ENCODE measurements at regions not wholly inside any gene's neighbourhood (a gene's known extent, or its start where the extent isn't known, plus 50 kb on each side); places are given as distances from the start of the nearest gene placed in this dataset.
"Not testable (repeated sequence)": the region's sequence is repeated elsewhere in the genome, so short reads cannot be mapped to it uniquely, and the experiment has no call there.

DNA sequence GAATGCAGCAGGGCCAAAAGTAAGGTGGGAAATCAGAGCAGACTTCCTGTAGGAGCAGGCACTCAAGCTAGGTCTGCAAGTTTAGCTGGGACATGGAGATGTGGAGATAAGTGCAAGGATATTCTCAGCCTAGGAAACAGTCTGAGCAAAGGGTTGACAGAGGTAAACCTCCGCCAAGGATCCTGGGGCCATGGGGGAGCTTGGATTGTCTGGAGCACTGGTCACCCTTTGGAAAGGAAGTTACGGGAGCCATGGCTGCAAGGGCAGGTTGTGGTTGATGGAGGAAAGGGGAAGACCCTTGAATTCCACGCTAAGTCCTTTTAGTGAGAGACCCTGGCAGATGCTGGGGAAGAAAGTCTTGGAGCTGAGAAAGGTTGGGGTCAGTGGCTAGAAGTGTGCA lies 150.9 kb downstream of the PTPRU start:
- no peak for DNase-seq (ENCODE audit: low read depth, low spot score)
- Histone ChIP-seq H3K27me3 (ENCODE audit: control insufficient read depth, extremely low read depth, insufficient read depth, low read length) (peaks cover 11% of the 10 kb centered on the region), H3K36me3 (ENCODE audit: control insufficient read depth in 2 of 2, extremely low read depth in 1 of 2, insufficient read depth in 2 of 2, low read length in 2 of 2) (no peaks in the 10 kb centered on the region), H3K9ac (ENCODE audit: control insufficient read depth, extremely low read depth, insufficient read depth, low read length) (no peak overlapping the region), H3K27ac (ENCODE audit: control insufficient read depth, insufficient read depth, low read length) (no peak overlapping the region), H2AFZ (ENCODE audit: control insufficient read depth, low read length) (no peak overlapping the region), H3K4me1 (ENCODE audit: control insufficient read depth, extremely low read depth, insufficient read depth, low read length) (peaks cover 10% of the 10 kb centered on the region), H3K4me2 (ENCODE audit: control insufficient read depth, extremely low read depth, insufficient read depth, low read depth, low read length) (no peak overlapping the region), H4K20me1 (ENCODE audit: control insufficient read depth, extremely low read depth, insufficient read depth, low read length) (no peaks in the 10 kb centered on the region), H3K4me3 (ENCODE audit: control insufficient read depth in 2 of 3, extremely low read depth in 1 of 3, insufficient read depth in 2 of 3, low read depth in 1 of 3, low read length in 3 of 3) (no peak overlapping the region), H3K9me1 (ENCODE audit: control insufficient read depth, extremely low read depth, insufficient read depth, low read length) (no peaks in the 10 kb centered on the region), H3K9me3 (ENCODE audit: control insufficient read depth, low read depth, low read length) (no peaks in the 10 kb centered on the region), H3K79me2 (ENCODE audit: control insufficient read depth, insufficient read depth, low read length) (no peaks in the 10 kb centered on the region)
- dilution Hi-C loops (cut with MboI; ENCODE audit: extremely low pct_ligation_motif_present, low sequenced_read_pairs): no loop called here
- no peak for TF ChIP-seq EZH2 (IDR thresholded peaks at IDR 0.05; ENCODE audit: low read length)
- TF ChIP-seq, protein P1, sequence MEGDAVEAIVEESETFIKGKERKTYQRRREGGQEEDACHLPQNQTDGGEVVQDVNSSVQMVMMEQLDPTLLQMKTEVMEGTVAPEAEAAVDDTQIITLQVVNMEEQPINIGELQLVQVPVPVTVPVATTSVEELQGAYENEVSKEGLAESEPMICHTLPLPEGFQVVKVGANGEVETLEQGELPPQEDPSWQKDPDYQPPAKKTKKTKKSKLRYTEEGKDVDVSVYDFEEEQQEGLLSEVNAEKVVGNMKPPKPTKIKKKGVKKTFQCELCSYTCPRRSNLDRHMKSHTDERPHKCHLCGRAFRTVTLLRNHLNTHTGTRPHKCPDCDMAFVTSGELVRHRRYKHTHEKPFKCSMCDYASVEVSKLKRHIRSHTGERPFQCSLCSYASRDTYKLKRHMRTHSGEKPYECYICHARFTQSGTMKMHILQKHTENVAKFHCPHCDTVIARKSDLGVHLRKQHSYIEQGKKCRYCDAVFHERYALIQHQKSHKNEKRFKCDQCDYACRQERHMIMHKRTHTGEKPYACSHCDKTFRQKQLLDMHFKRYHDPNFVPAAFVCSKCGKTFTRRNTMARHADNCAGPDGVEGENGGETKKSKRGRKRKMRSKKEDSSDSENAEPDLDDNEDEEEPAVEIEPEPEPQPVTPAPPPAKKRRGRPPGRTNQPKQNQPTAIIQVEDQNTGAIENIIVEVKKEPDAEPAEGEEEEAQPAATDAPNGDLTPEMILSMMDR (optimal IDR thresholded peaks at IDR 0.05 in 1 of 3, IDR thresholded peaks at IDR 0.05 in 1 of 3, conservative IDR thresholded peaks at IDR 0.05 in 1 of 3; ENCODE audit: extremely low read depth in 1 of 3, insufficient read depth in 2 of 3, low read length in 3 of 3): no peak
- FAIRE-seq: no peak

DNA sequence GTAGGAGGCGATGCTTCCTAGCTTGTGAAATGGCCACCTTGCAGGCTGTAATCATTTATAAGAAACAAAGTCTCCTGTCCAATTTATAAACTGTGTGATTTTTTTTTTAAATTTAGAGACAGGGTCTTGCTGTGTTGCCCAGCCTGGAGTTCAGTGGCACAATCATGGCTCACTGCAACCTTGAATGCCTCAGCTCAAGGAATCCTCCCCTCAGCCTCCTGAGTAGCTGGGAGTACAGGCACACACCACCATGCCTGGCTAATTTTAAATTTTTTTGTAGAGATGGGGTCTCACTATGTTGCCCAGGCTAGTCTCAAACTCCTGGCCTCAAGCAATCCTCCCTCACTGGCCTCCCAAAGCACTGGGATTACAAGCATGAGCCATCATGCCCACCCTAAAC lies 150.1 kb downstream of the PTPRU start:
- H3K9ac ChIP-seq (ENCODE audit: control insufficient read depth, extremely low read depth, insufficient read depth, low read length); H2AFZ ChIP-seq (ENCODE audit: control insufficient read depth, low read length); H3K9me1 ChIP-seq (ENCODE audit: control insufficient read depth, extremely low read depth, insufficient read depth, low read length); H3K36me3 ChIP-seq (ENCODE audit: control insufficient read depth in 2 of 2, extremely low read depth in 1 of 2, insufficient read depth in 2 of 2, low read length in 2 of 2); H3K4me3 ChIP-seq (ENCODE audit: control insufficient read depth in 2 of 3, extremely low read depth in 1 of 3, insufficient read depth in 2 of 3, low read depth in 1 of 3, low read length in 3 of 3); H3K79me2 ChIP-seq (ENCODE audit: control insufficient read depth, insufficient read depth, low read length); H3K9me3 ChIP-seq (ENCODE audit: control insufficient read depth, low read depth, low read length); H3K27ac ChIP-seq (ENCODE audit: control insufficient read depth, insufficient read depth, low read length); H4K20me1 ChIP-seq (ENCODE audit: control insufficient read depth, extremely low read depth, insufficient read depth, low read length); H3K4me1 ChIP-seq (ENCODE audit: control insufficient read depth, extremely low read depth, insufficient read depth, low read length); DNase-seq (ENCODE audit: low read depth, low spot score); dilution Hi-C loops (cut with MboI; ENCODE audit: extremely low pct_ligation_motif_present, low sequenced_read_pairs); FAIRE-seq; H3K4me2 ChIP-seq (ENCODE audit: control insufficient read depth, extremely low read depth, insufficient read depth, low read depth, low read length): not testable (repeated sequence)
- H3K27me3 ChIP-seq (ENCODE audit: control insufficient read depth, extremely low read depth, insufficient read depth, low read length): peaks cover 11% of the 10 kb centered on the region

DNA sequence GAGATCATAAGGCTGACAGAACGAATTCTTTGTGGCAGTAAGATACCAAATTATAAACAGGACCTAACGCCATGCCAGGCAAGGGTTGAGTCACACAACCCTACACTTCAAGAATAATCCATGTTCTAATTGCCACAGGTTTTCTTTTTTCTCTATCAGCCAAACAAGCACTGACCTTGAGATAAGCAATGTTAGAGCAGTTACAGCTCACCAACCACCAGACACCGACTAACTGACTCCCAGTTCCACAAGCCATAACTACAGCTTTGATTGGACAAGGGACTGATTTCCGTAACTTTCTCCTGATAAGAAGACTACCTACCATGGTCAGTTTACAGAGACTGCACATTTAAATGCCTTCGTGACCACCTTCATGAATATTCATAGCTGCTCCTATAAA lies 149.6 kb downstream of the PTPRU start:
- Histone ChIP-seq H3K9me1 (ENCODE audit: control insufficient read depth, extremely low read depth, insufficient read depth, low read length) (no peaks in the 10 kb centered on the region), H3K27ac (ENCODE audit: control insufficient read depth, insufficient read depth, low read length) (no peak overlapping the region), H3K9ac (ENCODE audit: control insufficient read depth, extremely low read depth, insufficient read depth, low read length) (no peak overlapping the region), H3K4me2 (ENCODE audit: control insufficient read depth, extremely low read depth, insufficient read depth, low read depth, low read length) (no peak overlapping the region), H3K79me2 (ENCODE audit: control insufficient read depth, insufficient read depth, low read length) (no peaks in the 10 kb centered on the region), H3K4me3 (ENCODE audit: control insufficient read depth in 2 of 3, extremely low read depth in 1 of 3, insufficient read depth in 2 of 3, low read depth in 1 of 3, low read length in 3 of 3) (no peak overlapping the region), H3K9me3 (ENCODE audit: control insufficient read depth, low read depth, low read length) (no peaks in the 10 kb centered on the region), H3K4me1 (ENCODE audit: control insufficient read depth, extremely low read depth, insufficient read depth, low read length) (peaks cover 10% of the 10 kb centered on the region), H2AFZ (ENCODE audit: control insufficient read depth, low read length) (no peak overlapping the region), H3K36me3 (ENCODE audit: control insufficient read depth in 2 of 2, extremely low read depth in 1 of 2, insufficient read depth in 2 of 2, low read length in 2 of 2) (no peaks in the 10 kb centered on the region), H3K27me3 (ENCODE audit: control insufficient read depth, extremely low read depth, insufficient read depth, low read length) (peaks cover 7% of the 10 kb centered on the region), H4K20me1 (ENCODE audit: control insufficient read depth, extremely low read depth, insufficient read depth, low read length) (no peaks in the 10 kb centered on the region)
- FAIRE-seq: peak; percentile 9
- TF ChIP-seq, protein P1 (optimal IDR thresholded peaks at IDR 0.05 in 1 of 3, IDR thresholded peaks at IDR 0.05 in 1 of 3, conservative IDR thresholded peaks at IDR 0.05 in 1 of 3; ENCODE audit: extremely low read depth in 1 of 3, insufficient read depth in 2 of 3, low read length in 3 of 3): no peak
- no peak for TF ChIP-seq EZH2 (IDR thresholded peaks at IDR 0.05; ENCODE audit: low read length)
- dilution Hi-C loops (cut with MboI; ENCODE audit: extremely low pct_ligation_motif_present, low sequenced_read_pairs): no loop called here
- no peak for DNase-seq (ENCODE audit: low read depth, low spot score)

All from keratinocyte (primary cell).